Colonic mucosa (tissue), 4 donors: ENCODE measurements at regions not wholly inside any gene's neighbourhood (a gene's known extent, or its start where the extent isn't known, plus 50 kb on each side); places are given as distances from the start of the nearest gene placed in this dataset.

Source experiments
- DNase-seq: peaks from one replicate; pipeline ENCODE4 v3.0.0-alpha.2; 2020
- H3K27ac ChIP-seq: fragments of 200-600 bp; one replicate; pipeline ENCODE4 v1.8.0; 2021
- H3K27me3 ChIP-seq: fragments of 200-600 bp; one replicate; pipeline ENCODE4 v1.8.0; 2021
- H3K36me3 ChIP-seq: fragments of 200-600 bp; one replicate; pipeline ENCODE4 v1.8.0; 2021
- H3K4me1 ChIP-seq: fragments of 200-600 bp; one replicate; pipeline ENCODE4 v1.8.0; 2021; ENCODE audit warnings: mild to moderate bottlenecking
- H3K4me3 ChIP-seq: fragments of 200-600 bp; one replicate; pipeline ENCODE4 v1.8.0; 2021
- H3K9ac ChIP-seq, 2 donors: one replicate each; pipeline ENCODE4 v1.7.0; 2013; ENCODE audit warnings: control low read depth in 2 of 2, low read depth in 2 of 2, low read length in 2 of 2
- H3K9me3 ChIP-seq: fragments of 200-600 bp; one replicate; pipeline ENCODE4 v1.8.0; 2021
- intact Hi-C: fragments of 100-400 bp; cut with DNase I; formaldehyde crosslinking; loops from one replicate; pipeline ENCODE4 v1.14.1; 2022
- TF ChIP-seq, protein P1 (sequence below): fragments of 200-600 bp; IDR thresholded peaks from one replicate; pipeline ENCODE4 v1.8.0; 2022; ENCODE audit warnings: antibody characterized with exemption, mild to moderate bottlenecking
- donor health status: healthy.
- donor health status: DM: no; HTN: no; CAD: no.
- donor health status: DM: no; HTN: no; CAD: no.

DNA sequence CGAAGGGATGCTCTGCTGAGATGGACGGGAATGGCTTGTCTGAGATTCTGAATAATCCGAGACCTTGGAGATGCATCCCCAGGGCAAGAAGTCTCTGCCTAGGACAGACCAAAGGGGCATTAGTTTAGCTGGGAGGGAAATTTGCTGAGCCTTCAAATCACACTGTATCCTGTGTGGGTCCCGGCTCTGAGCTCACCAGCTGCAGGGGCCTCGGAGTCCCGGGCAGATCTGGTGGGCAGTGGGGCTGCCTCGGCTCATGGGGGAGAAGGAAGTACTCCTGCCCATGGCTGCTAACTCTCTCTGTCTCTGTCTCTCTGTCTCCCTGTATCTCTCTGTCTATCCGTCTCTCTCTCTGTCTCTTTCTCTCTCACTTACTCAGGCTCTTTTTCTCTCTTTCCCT, 522.4 kb downstream of the TBC1D22A start:
- Histone ChIP-seq H3K4me3 (no peak overlapping the region), H3K36me3 (no peaks in the 10 kb centered on the region), H3K9me3 (no peaks in the 10 kb centered on the region), H3K27me3 (no peaks in the 10 kb centered on the region), H3K9ac (no peak overlapping the region), H3K4me1 (no peaks in the 10 kb centered on the region), H3K27ac (no peak overlapping the region)
- TF ChIP-seq, protein P1, sequence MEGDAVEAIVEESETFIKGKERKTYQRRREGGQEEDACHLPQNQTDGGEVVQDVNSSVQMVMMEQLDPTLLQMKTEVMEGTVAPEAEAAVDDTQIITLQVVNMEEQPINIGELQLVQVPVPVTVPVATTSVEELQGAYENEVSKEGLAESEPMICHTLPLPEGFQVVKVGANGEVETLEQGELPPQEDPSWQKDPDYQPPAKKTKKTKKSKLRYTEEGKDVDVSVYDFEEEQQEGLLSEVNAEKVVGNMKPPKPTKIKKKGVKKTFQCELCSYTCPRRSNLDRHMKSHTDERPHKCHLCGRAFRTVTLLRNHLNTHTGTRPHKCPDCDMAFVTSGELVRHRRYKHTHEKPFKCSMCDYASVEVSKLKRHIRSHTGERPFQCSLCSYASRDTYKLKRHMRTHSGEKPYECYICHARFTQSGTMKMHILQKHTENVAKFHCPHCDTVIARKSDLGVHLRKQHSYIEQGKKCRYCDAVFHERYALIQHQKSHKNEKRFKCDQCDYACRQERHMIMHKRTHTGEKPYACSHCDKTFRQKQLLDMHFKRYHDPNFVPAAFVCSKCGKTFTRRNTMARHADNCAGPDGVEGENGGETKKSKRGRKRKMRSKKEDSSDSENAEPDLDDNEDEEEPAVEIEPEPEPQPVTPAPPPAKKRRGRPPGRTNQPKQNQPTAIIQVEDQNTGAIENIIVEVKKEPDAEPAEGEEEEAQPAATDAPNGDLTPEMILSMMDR = no peak
- no peak for DNase-seq
- intact Hi-C loops = no loop called here

DNA sequence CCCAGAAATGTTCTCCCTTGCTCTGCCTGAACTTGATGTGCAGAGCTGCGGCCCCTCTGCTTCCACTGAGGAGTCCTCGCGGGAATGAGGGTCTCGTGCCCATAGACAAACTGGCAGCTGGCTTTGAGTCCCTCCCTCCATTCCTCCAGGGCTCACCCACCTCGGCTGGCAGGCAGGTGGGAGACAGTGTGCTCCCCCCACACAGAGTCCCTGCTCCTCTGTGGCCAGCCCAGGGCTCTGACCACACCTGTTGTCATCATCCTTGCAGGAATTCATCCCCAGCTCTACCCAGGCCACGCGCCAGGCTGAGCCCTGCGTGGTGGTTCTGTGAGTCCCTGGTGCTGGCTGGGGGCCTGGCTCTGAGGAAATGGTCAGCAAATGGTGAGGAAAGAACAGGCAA, 521.9 kb downstream of the TBC1D22A start:
- Histone ChIP-seq H3K36me3 (no peaks in the 10 kb centered on the region), H3K9me3 (no peaks in the 10 kb centered on the region), H3K4me3 (no peak overlapping the region), H3K4me1 (no peaks in the 10 kb centered on the region), H3K9ac (no peak overlapping the region), H3K27ac (no peak overlapping the region), H3K27me3 (no peaks in the 10 kb centered on the region)
- TF ChIP-seq, protein P1 = no peak
- DNase-seq = no peak
- intact Hi-C loops = no loop called here

DNA sequence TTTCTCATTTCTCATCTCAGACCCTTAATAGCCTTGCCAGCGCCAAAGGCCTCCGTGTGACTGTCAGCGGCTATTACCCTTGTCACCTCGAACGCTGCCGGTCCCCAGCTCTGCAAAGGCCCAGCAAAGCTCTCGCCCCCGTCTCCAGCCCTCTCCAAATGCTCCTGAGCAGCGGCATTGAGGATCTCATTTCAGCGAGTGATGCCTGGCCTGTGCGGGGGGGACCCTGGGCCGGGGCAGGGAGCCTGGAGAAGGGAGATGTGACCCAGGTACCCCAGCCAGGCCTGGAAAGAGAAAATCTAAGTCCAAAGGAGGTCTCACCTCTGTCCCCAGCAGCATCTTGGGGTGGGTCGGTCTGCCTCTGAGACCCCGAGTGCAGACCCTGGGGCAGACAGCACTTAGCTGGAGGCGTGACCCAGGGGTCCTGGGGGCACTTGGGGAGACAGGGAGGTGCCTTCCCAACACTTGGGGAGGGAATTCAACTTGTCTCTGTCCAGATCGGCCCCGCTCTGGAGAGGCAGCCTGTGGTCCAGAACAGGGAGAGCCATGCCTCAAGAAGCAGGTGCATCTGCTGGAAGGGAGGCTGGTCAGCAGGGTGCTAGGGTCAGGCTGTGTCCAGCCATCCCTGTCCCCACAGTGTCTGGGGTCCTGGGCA, 521.3 kb downstream of the TBC1D22A start:
- intact Hi-C loops = no loop called here
- H3K27me3 ChIP-seq = no peaks in the 10 kb centered on the region
- H3K4me1 ChIP-seq = no peaks in the 10 kb centered on the region
- H3K27ac ChIP-seq = no peak overlapping the region
- no peak overlapping the region for H3K4me3 ChIP-seq
- TF ChIP-seq, protein P1 = no peak
- no peaks in the 10 kb centered on the region for H3K9me3 ChIP-seq
- no peak for DNase-seq
- H3K36me3 ChIP-seq = no peaks in the 10 kb centered on the region
- no peak overlapping the region for H3K9ac ChIP-seq

DNA sequence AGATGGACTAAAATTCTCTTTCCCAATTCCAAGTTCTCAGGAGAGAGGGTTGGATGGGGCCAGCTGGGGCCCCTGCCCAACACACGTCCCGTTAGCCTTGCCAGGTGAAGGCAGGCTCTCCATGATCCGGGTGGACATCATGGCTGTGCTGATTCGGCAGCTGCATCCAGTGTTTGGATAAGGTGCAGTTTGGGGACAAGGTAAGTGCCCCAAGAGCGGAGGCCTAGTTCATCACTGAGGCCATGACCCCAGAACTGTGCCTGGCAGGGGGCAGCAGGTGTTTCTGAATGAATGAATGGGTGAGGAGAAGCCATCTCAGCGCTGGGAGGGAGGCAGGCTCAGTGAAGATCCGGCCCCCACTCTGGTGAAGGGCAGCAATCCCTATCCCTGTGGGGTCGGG, 520.4 kb downstream of the TBC1D22A start:
- no peak overlapping the region for H3K27ac ChIP-seq
- H3K27me3 ChIP-seq = no peaks in the 10 kb centered on the region
- H3K9me3 ChIP-seq = no peaks in the 10 kb centered on the region
- intact Hi-C loops = no loop called here
- no peaks in the 10 kb centered on the region for H3K4me1 ChIP-seq
- H3K4me3 ChIP-seq = no peak overlapping the region
- TF ChIP-seq, protein P1 = no peak
- H3K36me3 ChIP-seq = no peaks in the 10 kb centered on the region
- no peak for DNase-seq
- no peak overlapping the region for H3K9ac ChIP-seq

DNA sequence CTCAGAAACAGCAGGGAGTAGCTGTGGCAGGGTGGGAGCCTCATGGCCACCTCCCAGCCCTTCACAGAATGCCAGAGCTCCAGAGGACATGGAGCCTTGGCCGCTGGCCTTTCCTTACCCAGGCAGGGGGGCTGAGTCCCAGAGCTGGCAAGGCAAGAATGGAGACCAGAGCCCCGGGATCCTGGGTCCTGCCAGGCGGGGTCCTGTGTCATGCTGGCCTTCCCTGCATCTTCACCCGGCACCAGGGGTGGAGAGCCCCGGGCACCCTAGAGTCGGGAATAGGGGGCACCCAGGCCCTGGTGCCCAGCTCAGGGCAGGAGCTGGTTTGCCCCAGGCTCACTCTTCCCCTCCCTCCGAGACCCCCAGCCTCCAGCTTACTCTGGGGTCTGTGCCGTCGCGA, 519.9 kb downstream of the TBC1D22A start:
- DNase-seq = no peak
- no peaks in the 10 kb centered on the region for H3K27me3 ChIP-seq
- TF ChIP-seq, protein P1 = no peak
- intact Hi-C loops = no loop called here
- H3K9me3 ChIP-seq = no peaks in the 10 kb centered on the region
- no peaks in the 10 kb centered on the region for H3K36me3 ChIP-seq
- no peak overlapping the region for H3K9ac ChIP-seq
- no peaks in the 10 kb centered on the region for H3K4me1 ChIP-seq
- no peak overlapping the region for H3K4me3 ChIP-seq
- H3K27ac ChIP-seq = no peak overlapping the region
